ENCODE measurements at regions not wholly inside any gene's neighbourhood (a gene's known extent, or its start where the extent isn't known, plus 50 kb on each side); places are given as distances from the start of the nearest gene placed in this dataset.

- TF ChIP-seq MAX (IDR thresholded peaks at IDR 0.05), result no peak
- TF ChIP-seq EZH2phosphoT487 (IDR thresholded peaks at IDR 0.05; ENCODE audit: borderline replicate concordance), result no peak
Measured at GRCh38 chr4:132382243-132382642, 766.9 kb upstream of the PCDH10 start.
